Suprapubic skin (tissue), 4 donors: ENCODE measurements at regions not wholly inside any gene's neighbourhood (a gene's known extent, or its start where the extent isn't known, plus 50 kb on each side); places are given as distances from the start of the nearest gene placed in this dataset.

Experiments used
- DNase-seq, 2 donors: peaks; one replicate each; pipeline ENCODE4 v3.0.0-alpha.2; 2019; ENCODE audit warnings: low spot score in 2 of 2
- H3K27ac ChIP-seq: fragments of 200-600 bp; sonication (generic); one replicate; pipeline ENCODE4 v1.5.1; 2019
- H3K27me3 ChIP-seq: fragments of 200-600 bp; sonication (generic); one replicate; pipeline ENCODE4 v1.5.1; 2019
- H3K36me3 ChIP-seq: fragments of 200-600 bp; sonication (generic); one replicate; pipeline ENCODE4 v1.5.1; 2019
- H3K4me1 ChIP-seq: fragments of 200-600 bp; sonication (generic); one replicate; pipeline ENCODE4 v1.5.1; 2019
- H3K4me3 ChIP-seq: fragments of 200-600 bp; sonication (generic); one replicate; pipeline ENCODE4 v1.5.1; 2019; ENCODE audit warnings: mild to moderate bottlenecking
- H3K9me3 ChIP-seq: fragments of 200-600 bp; sonication (generic); one replicate; pipeline ENCODE4 v1.5.1; 2019
- CTCF ChIP-seq, 2 donors: fragments of 200-600 bp in 1 of 2; fragments of 450-650 bp in 1 of 2; sonication (generic) in 1 of 2; IDR thresholded peaks; one replicate each; pipeline ENCODE4 v1.5.1; 2016 to 2019; ENCODE audit warnings: antibody characterized with exemption in 2 of 2, mild to moderate bottlenecking in 1 of 2, moderate library complexity in 1 of 2
- EP300 ChIP-seq: sonication (generic); formaldehyde crosslinking; IDR thresholded peaks from one replicate; pipeline ENCODE4 v1.6.1; 2017; ENCODE audit warnings: antibody characterized with exemption
- POLR2A ChIP-seq, 2 donors: fragments of 450-650 bp; IDR thresholded peaks; one replicate each; pipeline ENCODE4 v1.6.1; 2017; ENCODE audit warnings: antibody characterized with exemption in 2 of 2, mild to moderate bottlenecking in 2 of 2, moderate library complexity in 2 of 2
- POLR2AphosphoS5 ChIP-seq, 3 donors: sonication (generic); formaldehyde crosslinking; IDR thresholded peaks; one replicate each; pipeline ENCODE4 v1.6.1; 2017; ENCODE audit warnings: antibody characterized with exemption in 3 of 3
- WGBS: methylation state at CpG from one replicate; pipeline ENCODE4 v1.1.5; 2018; 5-methylcytosine and 5-hydroxymethylcytosine counted together

DNA sequence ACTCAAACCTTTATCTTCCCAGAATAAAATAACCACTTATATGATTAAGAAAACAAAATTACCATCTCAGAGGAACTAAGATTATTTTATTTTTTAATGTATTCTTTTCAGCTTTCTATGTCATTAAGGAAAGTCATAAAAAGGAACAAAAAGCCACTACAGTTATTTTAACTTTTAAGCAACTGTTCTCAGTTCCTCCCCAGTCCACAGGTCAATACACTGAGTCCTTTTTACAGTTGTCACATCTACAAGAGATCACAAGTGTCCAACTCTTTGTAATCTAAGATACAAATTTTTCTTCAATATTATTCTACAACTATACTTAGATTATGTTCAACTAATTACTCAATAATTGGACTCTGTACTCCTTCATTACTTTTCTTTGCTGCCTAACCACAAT lies 782.8 kb upstream of the ACO1 start:
- H3K9me3 ChIP-seq, result no peaks in the 10 kb centered on the region
- no peak overlapping the region for H3K4me3 ChIP-seq
- TF ChIP-seq POLR2A (IDR thresholded peaks at IDR 0.05), result no peak
- no peak for TF ChIP-seq CTCF (IDR thresholded peaks at IDR 0.05)
- no peak for TF ChIP-seq EP300
- no peak for TF ChIP-seq POLR2AphosphoS5 (IDR thresholded peaks at IDR 0.05)
- H3K27me3 ChIP-seq, result no peaks in the 10 kb centered on the region
- no peaks in the 10 kb centered on the region for H3K36me3 ChIP-seq
- DNase-seq, result no peak
- H3K27ac ChIP-seq, result no peak overlapping the region
- H3K4me1 ChIP-seq, result no peaks in the 10 kb centered on the region

- Histone ChIP-seq H3K27ac (no peak overlapping the region), H3K4me1 (no peaks in the 10 kb centered on the region), H3K4me3 (no peak overlapping the region), H3K9me3 (no peaks in the 10 kb centered on the region), H3K27me3 (no peaks in the 10 kb centered on the region), H3K36me3 (no peaks in the 10 kb centered on the region)
- TF ChIP-seq CTCF (IDR thresholded peaks at IDR 0.05), result no peak
- TF ChIP-seq POLR2AphosphoS5 (IDR thresholded peaks at IDR 0.05), result no peak
- no peak for TF ChIP-seq EP300
- no peak for TF ChIP-seq POLR2A (IDR thresholded peaks at IDR 0.05)
- WGBS, result 28% methylated on average over 1 of the region's 1 CpG
- no peak for DNase-seq
These were observed 779.9 kb upstream of the ACO1 start for GRCh38 chr9:31604531-31604930.

DNA sequence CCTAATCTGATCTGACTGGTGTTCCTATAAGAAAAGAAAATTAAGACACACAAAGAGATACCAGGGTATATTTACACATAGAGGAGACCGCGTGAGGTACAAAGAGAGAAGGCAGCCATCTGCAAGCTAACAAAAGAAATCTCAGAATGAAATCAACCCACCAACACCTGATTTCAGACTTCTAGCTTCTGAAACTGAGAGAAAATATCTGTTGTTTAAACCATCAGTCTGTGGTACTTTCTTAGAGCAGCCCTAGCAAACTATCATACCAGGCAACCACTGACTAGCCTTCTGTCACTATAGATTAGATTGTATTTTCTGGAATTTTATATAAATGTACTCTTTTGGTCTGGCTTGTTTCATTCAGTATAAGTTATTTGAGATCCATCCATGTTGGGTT lies 779.3 kb upstream of the ACO1 start:
- Histone ChIP-seq H3K4me1 (no peaks in the 10 kb centered on the region), H3K9me3 (no peaks in the 10 kb centered on the region), H3K4me3 (no peak overlapping the region), H3K36me3 (no peaks in the 10 kb centered on the region), H3K27me3 (no peaks in the 10 kb centered on the region), H3K27ac (no peak overlapping the region)
- DNase-seq, result no peak
- TF ChIP-seq POLR2AphosphoS5 (IDR thresholded peaks at IDR 0.05), result no peak
- no peak for TF ChIP-seq EP300
- TF ChIP-seq POLR2A (IDR thresholded peaks at IDR 0.05), result no peak
- no peak for TF ChIP-seq CTCF (IDR thresholded peaks at IDR 0.05)
- WGBS, result 96% methylated on average over 2 of the region's 2 CpGs

DNA sequence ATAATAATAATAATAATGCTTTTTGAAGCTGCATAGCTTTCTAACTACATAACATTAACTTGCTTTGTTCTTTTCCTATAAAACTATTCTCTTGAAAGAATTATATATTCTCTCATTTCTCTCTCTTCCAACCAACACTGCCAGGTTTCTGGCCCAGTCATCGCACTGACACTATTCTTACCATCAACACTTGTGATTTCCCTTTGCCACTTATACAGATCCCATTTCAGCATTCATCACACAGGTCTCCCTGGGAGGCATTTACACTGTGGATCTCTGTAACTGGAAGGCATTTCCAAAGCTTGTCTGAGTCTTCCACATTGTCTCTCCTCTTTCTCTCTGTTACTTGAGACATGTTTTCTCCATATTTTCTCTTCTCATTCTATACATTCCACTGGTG lies 777.8 kb upstream of the ACO1 start:
- no peaks in the 10 kb centered on the region for H3K4me1 ChIP-seq
- no peak overlapping the region for H3K4me3 ChIP-seq
- TF ChIP-seq CTCF (IDR thresholded peaks at IDR 0.05) (no peak), POLR2A (IDR thresholded peaks at IDR 0.05) (no peak), EP300 (no peak), POLR2AphosphoS5 (IDR thresholded peaks at IDR 0.05) (no peak)
- H3K27ac ChIP-seq, result no peak overlapping the region
- H3K36me3 ChIP-seq, result no peaks in the 10 kb centered on the region
- no peaks in the 10 kb centered on the region for H3K9me3 ChIP-seq
- DNase-seq, result no peak
- WGBS, result 92% methylated on average over 1 of the region's 1 CpG
- no peaks in the 10 kb centered on the region for H3K27me3 ChIP-seq

GRCh38 chr9:31608416-31608815 lies 776.0 kb upstream of the ACO1 start:
- Histone ChIP-seq H3K27ac (no peak overlapping the region), H3K36me3 (no peaks in the 10 kb centered on the region), H3K27me3 (no peaks in the 10 kb centered on the region), H3K9me3 (no peaks in the 10 kb centered on the region), H3K4me1 (no peaks in the 10 kb centered on the region), H3K4me3 (no peak overlapping the region)
- no peak for DNase-seq
- TF ChIP-seq CTCF (IDR thresholded peaks at IDR 0.05) (no peak), EP300 (no peak), POLR2AphosphoS5 (IDR thresholded peaks at IDR 0.05) (no peak), POLR2A (IDR thresholded peaks at IDR 0.05) (no peak)
